NB4 (cell line): ENCODE measurements at regions not wholly inside any gene's neighbourhood (a gene's known extent, or its start where the extent isn't known, plus 50 kb on each side); places are given as distances from the start of the nearest gene placed in this dataset.

Experiments used
- MYC ChIP-seq: IDR thresholded peaks from 2 replicates; pipeline ENCODE4 v1.6.1; 2011; ENCODE audit warnings: low read depth, low read length
- POLR2A ChIP-seq: IDR thresholded peaks from 2 replicates; pipeline ENCODE4 v1.6.1; 2011; ENCODE audit warnings: mild to moderate bottlenecking; ENCODE audit not compliant: insufficient read length; ENCODE audit errors: extremely low read depth
- TF ChIP-seq, protein P1 (sequence below): IDR thresholded peaks from one replicate; pipeline ENCODE4 v1.5.1; 2012; ENCODE audit warnings: low read depth, low read length
- TF ChIP-seq, protein P2 (sequence below): IDR thresholded peaks from 2 replicates; pipeline ENCODE4 v1.6.1; 2011; ENCODE audit warnings: low read depth, low read length

DNA sequence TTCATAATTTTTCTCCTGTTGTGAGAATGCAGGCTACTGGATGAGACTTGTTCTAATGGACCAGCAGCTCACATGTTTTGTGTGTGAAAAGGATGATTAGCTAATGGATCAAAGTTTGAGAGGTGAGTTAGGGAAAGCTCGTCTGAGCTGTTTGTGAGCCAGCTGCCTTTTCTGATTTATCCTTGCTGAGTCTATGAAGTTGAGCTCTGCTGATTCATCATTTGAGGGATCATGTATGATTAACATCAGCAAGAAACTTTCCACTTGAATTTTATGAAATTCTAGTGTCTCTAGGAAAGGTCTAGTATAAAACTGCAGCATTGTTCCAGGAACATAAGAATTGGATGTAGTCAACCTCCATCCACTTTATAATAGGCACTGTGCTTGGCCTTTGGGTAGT lies 698.7 kb downstream of the NTRK3 start:
- TF ChIP-seq, protein P1, sequence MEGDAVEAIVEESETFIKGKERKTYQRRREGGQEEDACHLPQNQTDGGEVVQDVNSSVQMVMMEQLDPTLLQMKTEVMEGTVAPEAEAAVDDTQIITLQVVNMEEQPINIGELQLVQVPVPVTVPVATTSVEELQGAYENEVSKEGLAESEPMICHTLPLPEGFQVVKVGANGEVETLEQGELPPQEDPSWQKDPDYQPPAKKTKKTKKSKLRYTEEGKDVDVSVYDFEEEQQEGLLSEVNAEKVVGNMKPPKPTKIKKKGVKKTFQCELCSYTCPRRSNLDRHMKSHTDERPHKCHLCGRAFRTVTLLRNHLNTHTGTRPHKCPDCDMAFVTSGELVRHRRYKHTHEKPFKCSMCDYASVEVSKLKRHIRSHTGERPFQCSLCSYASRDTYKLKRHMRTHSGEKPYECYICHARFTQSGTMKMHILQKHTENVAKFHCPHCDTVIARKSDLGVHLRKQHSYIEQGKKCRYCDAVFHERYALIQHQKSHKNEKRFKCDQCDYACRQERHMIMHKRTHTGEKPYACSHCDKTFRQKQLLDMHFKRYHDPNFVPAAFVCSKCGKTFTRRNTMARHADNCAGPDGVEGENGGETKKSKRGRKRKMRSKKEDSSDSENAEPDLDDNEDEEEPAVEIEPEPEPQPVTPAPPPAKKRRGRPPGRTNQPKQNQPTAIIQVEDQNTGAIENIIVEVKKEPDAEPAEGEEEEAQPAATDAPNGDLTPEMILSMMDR = no peak
- TF ChIP-seq POLR2A (no peak), MYC (no peak)
- TF ChIP-seq, protein P2, sequence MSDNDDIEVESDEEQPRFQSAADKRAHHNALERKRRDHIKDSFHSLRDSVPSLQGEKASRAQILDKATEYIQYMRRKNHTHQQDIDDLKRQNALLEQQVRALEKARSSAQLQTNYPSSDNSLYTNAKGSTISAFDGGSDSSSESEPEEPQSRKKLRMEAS = no peak
